ENCODE measurements at regions not wholly inside any gene's neighbourhood (a gene's known extent, or its start where the extent isn't known, plus 50 kb on each side); places are given as distances from the start of the nearest gene placed in this dataset.

DNA sequence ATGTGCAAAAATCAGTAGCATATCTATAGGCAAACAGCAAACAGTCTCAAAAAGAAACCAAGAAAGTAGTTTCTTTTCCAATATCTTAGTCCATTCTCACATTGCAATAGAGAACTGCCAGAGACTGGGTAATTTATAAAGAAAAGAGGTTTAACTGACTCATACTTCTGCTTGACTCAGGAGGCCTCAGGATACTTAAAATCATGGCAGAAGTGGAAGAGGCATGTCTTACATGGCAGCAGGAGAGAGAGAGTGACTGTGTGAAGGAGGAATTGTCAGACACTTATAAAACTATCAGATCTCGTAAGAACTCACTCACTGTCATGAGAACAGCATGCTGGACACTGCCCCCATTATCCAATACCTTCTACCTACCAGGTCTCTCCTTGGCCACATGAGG, 327.9 kb upstream of the EPHA3 start:
- TF ChIP-seq POLR2A (IDR thresholded peaks at IDR 0.05; ENCODE audit: low read depth, low read length): no peak
- TF ChIP-seq SPI1 (IDR thresholded peaks at IDR 0.05; ENCODE audit: low read depth, low read length): no peak
- no peak for TF ChIP-seq POLR2AphosphoS5 (IDR thresholded peaks at IDR 0.05; ENCODE audit: low read depth, low read length)
- TF ChIP-seq TAF1 (IDR thresholded peaks at IDR 0.05; ENCODE audit: low read depth, low read length): no peak
- TF ChIP-seq POU2F2 (IDR thresholded peaks at IDR 0.05; ENCODE audit: low read depth, low read length): no peak

All from GM12891 (cell line).